Liver (tissue), 3 donors: ENCODE measurements at regions not wholly inside any gene's neighbourhood (a gene's known extent, or its start where the extent isn't known, plus 50 kb on each side); places are given as distances from the start of the nearest gene placed in this dataset.

Source experiments
- ATF3 ChIP-seq: IDR thresholded peaks from 2 replicates; pipeline ENCODE4 v1.6.1; 2016; ENCODE audit warnings: antibody characterized with exemption
- CTCF ChIP-seq: fragments of 150-350 bp; IDR thresholded peaks from 2 replicates; pipeline ENCODE4 v1.5.1; 2017; ENCODE audit warnings: improper control_type of control experiment, low read depth, low read length; ENCODE audit not compliant: missing input control
- EGR1 ChIP-seq, 2 donors: IDR thresholded peaks; 2 replicates each; pipeline ENCODE4 v1.6.1; 2016 to 2018; ENCODE audit warnings: antibody characterized with exemption in 2 of 2, low read depth in 2 of 2
- GABPA ChIP-seq, 2 donors: IDR thresholded peaks in 1 of 2; conservative IDR thresholded peaks in 1 of 2; 2 replicates each; pipeline ENCODE4 v1.6.1; 2016; ENCODE audit warnings: antibody characterized with exemption in 2 of 2, mild to moderate bottlenecking in 1 of 2, moderate library complexity in 1 of 2
- JUND ChIP-seq, 2 donors: IDR thresholded peaks; 2 replicates each; pipeline ENCODE4 v1.6.1; 2016; ENCODE audit warnings: antibody characterized with exemption in 2 of 2
- MAX ChIP-seq: IDR thresholded peaks from 2 replicates; pipeline ENCODE4 v1.6.1; 2016; ENCODE audit warnings: antibody characterized with exemption
- RAD21 ChIP-seq, 2 donors: IDR thresholded peaks; 2 replicates each; pipeline ENCODE4 v1.6.1; 2016; ENCODE audit warnings: antibody characterized with exemption in 2 of 2, mild to moderate bottlenecking in 2 of 2
- donor health status: healthy.
- donor health status: healthy.

DNA sequence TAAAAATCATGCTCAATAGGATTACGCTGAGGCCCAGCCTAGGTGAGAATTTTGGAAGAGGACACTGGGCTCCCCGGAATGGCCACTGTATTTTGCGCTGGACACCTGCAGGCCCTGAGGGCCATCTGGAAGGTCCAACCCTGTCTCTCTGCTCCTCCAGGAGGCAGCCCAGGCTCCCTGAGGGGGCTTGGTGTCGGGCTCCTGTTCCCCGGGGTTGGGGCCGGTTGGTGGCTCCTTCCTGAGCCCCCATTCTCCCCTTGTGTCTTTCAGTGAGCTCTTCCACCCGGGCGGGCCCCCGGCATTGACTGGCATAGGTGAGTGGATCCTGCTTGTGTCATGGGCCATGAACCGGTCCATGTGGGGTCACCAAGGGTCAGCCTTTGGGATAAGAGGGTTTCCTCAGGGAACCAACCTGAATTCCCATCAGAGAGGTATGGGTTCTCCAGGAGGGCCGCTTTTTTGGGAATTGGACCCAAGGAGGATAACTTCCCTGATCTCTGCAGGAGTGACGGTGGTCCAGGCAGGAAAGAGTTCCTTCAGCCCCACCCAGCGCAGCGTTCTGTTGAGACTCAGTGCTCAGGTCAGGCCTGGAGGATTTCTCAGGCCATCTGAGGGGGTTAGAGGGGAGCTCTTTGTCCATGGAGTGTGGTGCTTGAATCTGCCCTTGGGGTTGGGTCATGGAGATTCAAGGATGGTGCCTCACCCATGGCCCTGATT, 187.8 kb downstream of the UBE3A start:
- TF ChIP-seq CTCF (no peak), GABPA (IDR thresholded peaks at IDR 0.05 in 1 of 2, conservative IDR thresholded peaks at IDR 0.05 in 1 of 2) (no peak), ATF3 (no peak), EGR1 (IDR thresholded peaks at IDR 0.05; ENCODE audit: low read depth in 2 of 2) (no peak), MAX (no peak), RAD21 (IDR thresholded peaks at IDR 0.05) (no peak), JUND (IDR thresholded peaks at IDR 0.05) (no peak)
